ENCODE measurements at regions not wholly inside any gene's neighbourhood (a gene's known extent, or its start where the extent isn't known, plus 50 kb on each side); places are given as distances from the start of the nearest gene placed in this dataset.

GRCh38 chr5:176132471-176133288, 105.5 kb upstream of the SIMC1 start:
- TF ChIP-seq POLR2A (IDR thresholded peaks at IDR 0.05) (no peak), CTCF (IDR thresholded peaks at IDR 0.05) (no peak)

All from lower leg skin (tissue), 3 donors.